ENCODE measurements at regions not wholly inside any gene's neighbourhood (a gene's known extent, or its start where the extent isn't known, plus 50 kb on each side); places are given as distances from the start of the nearest gene placed in this dataset.

- TF ChIP-seq CTCF (conservative IDR thresholded peaks at IDR 0.05; ENCODE audit: low read depth, low read length) = no peak
- TF ChIP-seq POLR2A (IDR thresholded peaks at IDR 0.05; ENCODE audit: low read depth, low read length) = no peak
- TF ChIP-seq ELK1 (IDR thresholded peaks at IDR 0.05; ENCODE audit: borderline replicate concordance, low read depth, low read length) = no peak
- TF ChIP-seq RFX5 (IDR thresholded peaks at IDR 0.05; ENCODE audit: low read depth, low read length) = no peak
- TF ChIP-seq RAD21 (IDR thresholded peaks at IDR 0.05; ENCODE audit: low read length) = no peak
- no peak for TF ChIP-seq MXI1 (IDR thresholded peaks at IDR 0.05; ENCODE audit: borderline replicate concordance, low read depth, low read length)
- TF ChIP-seq MAFK (IDR thresholded peaks at IDR 0.05; ENCODE audit: low read depth, low read length) = no peak
- no peak for TF ChIP-seq RCOR1 (IDR thresholded peaks at IDR 0.05; ENCODE audit: insufficient replicate concordance, low read length)
Observed at GRCh38 chr2:111624411-111625156, 259.4 kb downstream of the ANAPC1 start.
